B cell (primary cell): ENCODE measurements at regions not wholly inside any gene's neighbourhood (a gene's known extent, or its start where the extent isn't known, plus 50 kb on each side); places are given as distances from the start of the nearest gene placed in this dataset.

Experiments
- EZH2 ChIP-seq: IDR thresholded peaks from 2 replicates; pipeline ENCODE4 v1.6.1; 2012; ENCODE audit warnings: borderline replicate concordance, low read depth, mild to moderate bottlenecking, moderate library complexity, low read length; ENCODE audit not compliant: insufficient read depth, poor library complexity, severe bottlenecking
- TF ChIP-seq, protein P1 (sequence below): fragments of 200-600 bp; IDR thresholded peaks from one replicate; pipeline ENCODE4 v1.8.0; 2022; ENCODE audit warnings: antibody characterized with exemption, mild to moderate bottlenecking

DNA sequence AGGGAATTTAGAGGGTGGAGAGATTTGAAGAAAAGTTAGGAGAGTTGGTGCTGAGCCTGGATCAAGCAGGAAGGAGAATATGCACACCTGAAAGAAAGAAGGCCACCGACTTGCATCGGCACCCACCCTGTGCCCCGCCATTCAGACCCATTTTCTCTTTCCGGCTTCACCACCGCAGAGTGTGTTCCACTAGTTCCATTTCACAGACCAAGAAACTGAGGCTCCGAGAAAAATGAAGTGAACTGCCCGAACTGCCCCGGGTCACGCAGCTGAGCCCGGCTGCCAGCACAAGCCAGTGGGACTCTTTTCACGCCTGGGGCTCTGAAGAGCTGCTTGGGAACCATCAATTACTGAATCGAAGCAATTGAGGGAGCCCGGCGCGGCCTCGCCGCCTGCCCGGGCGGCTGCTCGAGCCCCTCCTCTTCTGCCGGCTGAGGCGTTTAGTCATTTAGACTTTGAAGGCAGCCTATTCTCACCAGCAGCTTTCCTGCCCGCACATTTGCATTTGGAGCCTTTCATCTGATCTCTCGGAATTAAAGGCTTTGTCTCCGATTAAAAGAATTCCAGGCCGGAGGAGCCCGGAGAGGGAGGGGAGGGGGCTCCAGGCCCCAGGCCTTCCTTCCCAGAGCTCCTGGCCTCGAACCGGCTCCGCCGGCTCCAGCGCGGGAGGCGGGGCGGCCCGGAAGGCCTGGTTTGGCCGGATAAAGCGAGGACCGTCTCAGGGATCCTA, 140.2 kb upstream of the PJA1 start:
- TF ChIP-seq, protein P1, sequence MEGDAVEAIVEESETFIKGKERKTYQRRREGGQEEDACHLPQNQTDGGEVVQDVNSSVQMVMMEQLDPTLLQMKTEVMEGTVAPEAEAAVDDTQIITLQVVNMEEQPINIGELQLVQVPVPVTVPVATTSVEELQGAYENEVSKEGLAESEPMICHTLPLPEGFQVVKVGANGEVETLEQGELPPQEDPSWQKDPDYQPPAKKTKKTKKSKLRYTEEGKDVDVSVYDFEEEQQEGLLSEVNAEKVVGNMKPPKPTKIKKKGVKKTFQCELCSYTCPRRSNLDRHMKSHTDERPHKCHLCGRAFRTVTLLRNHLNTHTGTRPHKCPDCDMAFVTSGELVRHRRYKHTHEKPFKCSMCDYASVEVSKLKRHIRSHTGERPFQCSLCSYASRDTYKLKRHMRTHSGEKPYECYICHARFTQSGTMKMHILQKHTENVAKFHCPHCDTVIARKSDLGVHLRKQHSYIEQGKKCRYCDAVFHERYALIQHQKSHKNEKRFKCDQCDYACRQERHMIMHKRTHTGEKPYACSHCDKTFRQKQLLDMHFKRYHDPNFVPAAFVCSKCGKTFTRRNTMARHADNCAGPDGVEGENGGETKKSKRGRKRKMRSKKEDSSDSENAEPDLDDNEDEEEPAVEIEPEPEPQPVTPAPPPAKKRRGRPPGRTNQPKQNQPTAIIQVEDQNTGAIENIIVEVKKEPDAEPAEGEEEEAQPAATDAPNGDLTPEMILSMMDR = no peak
- TF ChIP-seq EZH2 = no peak
